Adrenal gland (tissue), 9 donors: ENCODE measurements at regions not wholly inside any gene's neighbourhood (a gene's known extent, or its start where the extent isn't known, plus 50 kb on each side); places are given as distances from the start of the nearest gene placed in this dataset.

ENCODE experiments used
- DNase-seq, 7 donors: peaks; one replicate each; pipeline ENCODE4 v3.0.0-alpha.2; 2019 to 2020
- H3K27ac ChIP-seq, 5 donors: fragments of 200-600 bp; sonication (generic) in 4 of 5; 1 replicate in 3 of 5; 2 replicates in 2 of 5; pipeline versions ENCODE4 v1.5.1 to v1.8.0; 2016 to 2020; ENCODE audit warnings: mild to moderate bottlenecking in 1 of 5
- H3K27me3 ChIP-seq: fragments of 200-600 bp; 2 replicates; pipeline ENCODE4 v1.8.0; 2021
- H3K36me3 ChIP-seq, 2 donors: fragments of 200-600 bp; replicated peaks in 1 of 2; 1 replicate in 1 of 2; 2 replicates in 1 of 2; pipeline versions ENCODE4 v1.5.1 to v1.8.0; 2018 to 2022
- H3K4me1 ChIP-seq, 2 donors: fragments of 200-600 bp; replicated peaks in 1 of 2; 1 replicate in 1 of 2; 2 replicates in 1 of 2; pipeline versions ENCODE4 v1.5.1 to v1.8.0; 2018 to 2021
- H3K4me3 ChIP-seq, 4 donors: fragments of 200-600 bp; sonication (generic) in 3 of 4; one replicate each; pipeline ENCODE4 v1.5.1; 2016 to 2018
- H3K9me3 ChIP-seq, 3 donors: fragments of 200-600 bp; sonication (generic) in 1 of 3; replicated peaks in 1 of 3; 1 replicate in 2 of 3; 2 replicates in 1 of 3; pipeline versions ENCODE4 v1.5.1 to v1.8.0; 2016 to 2021
- POLR2A ChIP-seq, 2 donors: fragments of 450-650 bp; IDR thresholded peaks; one replicate each; pipeline ENCODE4 v1.6.1; 2017; ENCODE audit warnings: antibody characterized with exemption in 2 of 2, mild to moderate bottlenecking in 2 of 2, moderate library complexity in 1 of 2
- WGBS, 4 donors: extraction: QIAGEN DNeasy Blood & Tissue Kit in 2 of 4; methylation state at CpG; one replicate each; pipeline versions ENCODE4 v1.1.5 to v1.1.7; 2013 to 2017; 5-methylcytosine and 5-hydroxymethylcytosine counted together
- intact Hi-C, 2 donors: fragments of 100-400 bp; cut with DNase I; formaldehyde crosslinking; loops; one replicate each; pipeline versions ENCODE4 v1.14.1 to v1.15.0; 2022 to 2023
- TF ChIP-seq, protein P1 (sequence below), 6 experiments: fragments of 450-650 bp in 4 of 6; fragments of 200-600 bp in 2 of 6; sonication (generic) in 1 of 6; IDR thresholded peaks; 1 replicate in 5 of 6; 2 replicates in 1 of 6; pipeline versions ENCODE4 v1.5.1 to v1.8.0; 2016 to 2021; ENCODE audit warnings: antibody characterized with exemption in 6 of 6, mild to moderate bottlenecking in 2 of 6, moderate library complexity in 1 of 6
- donor health status: healthy with polysubstance abuse.
- donor health status: Bipolar disorder and iron deficiency.
- donor health status: DM: yes; HTN: yes; CAD: no.
- donor health status: DM: no; HTN: no; CAD: no.
- donor health status: DM: no; HTN: no; CAD: no.

DNA sequence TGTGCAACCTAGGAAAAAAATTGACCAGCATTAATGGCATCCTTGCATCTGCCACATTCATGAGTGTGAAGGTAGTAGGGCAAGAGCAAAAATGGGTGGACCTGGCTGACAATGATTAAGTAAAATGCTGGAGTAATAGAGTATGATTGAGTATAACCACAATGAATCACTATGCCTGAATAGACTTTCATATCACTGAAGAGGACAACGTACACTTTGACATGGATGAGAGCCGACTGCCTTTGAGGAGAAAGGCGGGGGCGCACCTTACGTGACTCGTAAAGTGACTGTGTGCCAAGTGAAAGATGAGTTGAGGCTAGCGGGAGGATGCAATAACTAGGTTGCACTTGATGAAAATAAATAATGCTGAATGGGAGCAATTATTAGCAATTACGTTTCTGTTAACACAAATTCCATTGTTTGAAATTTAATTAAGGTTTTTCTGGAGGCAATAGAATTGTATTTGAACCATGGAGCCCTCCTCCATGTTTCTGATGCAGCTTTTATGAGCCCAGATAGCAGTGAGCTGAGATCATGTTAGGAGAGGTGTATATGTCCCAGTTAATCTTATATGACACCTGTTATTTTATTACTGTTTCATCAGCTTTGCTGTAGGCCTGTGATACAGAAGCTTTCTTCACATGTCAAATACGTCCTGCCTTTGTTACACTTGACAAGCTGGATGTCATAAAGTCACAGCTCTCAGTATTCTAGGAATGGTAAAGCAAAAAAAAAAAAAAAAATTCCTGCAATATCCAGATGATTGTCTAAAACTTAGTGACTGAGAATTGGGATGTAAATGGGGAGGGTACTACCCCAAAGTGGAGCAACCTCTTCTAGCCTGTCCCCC is 596.5 kb downstream of the NXPH1 start:
- Histone ChIP-seq H3K27me3 (no peaks in the 10 kb centered on the region), H3K4me1 (no peaks in the 10 kb centered on the region), H3K27ac (no peak overlapping the region), H3K36me3 (no peaks in the 10 kb centered on the region), H3K9me3 (no peaks in the 10 kb centered on the region), H3K4me3 (no peak overlapping the region)
- no peak for TF ChIP-seq POLR2A (IDR thresholded peaks at IDR 0.05)
- TF ChIP-seq, protein P1, sequence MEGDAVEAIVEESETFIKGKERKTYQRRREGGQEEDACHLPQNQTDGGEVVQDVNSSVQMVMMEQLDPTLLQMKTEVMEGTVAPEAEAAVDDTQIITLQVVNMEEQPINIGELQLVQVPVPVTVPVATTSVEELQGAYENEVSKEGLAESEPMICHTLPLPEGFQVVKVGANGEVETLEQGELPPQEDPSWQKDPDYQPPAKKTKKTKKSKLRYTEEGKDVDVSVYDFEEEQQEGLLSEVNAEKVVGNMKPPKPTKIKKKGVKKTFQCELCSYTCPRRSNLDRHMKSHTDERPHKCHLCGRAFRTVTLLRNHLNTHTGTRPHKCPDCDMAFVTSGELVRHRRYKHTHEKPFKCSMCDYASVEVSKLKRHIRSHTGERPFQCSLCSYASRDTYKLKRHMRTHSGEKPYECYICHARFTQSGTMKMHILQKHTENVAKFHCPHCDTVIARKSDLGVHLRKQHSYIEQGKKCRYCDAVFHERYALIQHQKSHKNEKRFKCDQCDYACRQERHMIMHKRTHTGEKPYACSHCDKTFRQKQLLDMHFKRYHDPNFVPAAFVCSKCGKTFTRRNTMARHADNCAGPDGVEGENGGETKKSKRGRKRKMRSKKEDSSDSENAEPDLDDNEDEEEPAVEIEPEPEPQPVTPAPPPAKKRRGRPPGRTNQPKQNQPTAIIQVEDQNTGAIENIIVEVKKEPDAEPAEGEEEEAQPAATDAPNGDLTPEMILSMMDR (IDR thresholded peaks at IDR 0.05), result no peak
- WGBS, 4 donors, result 76 to 87% (median 82%) methylated on average over 9 of the region's 9 CpGs
- DNase-seq, result no peak
- intact Hi-C loops, result no loop called here

DNA sequence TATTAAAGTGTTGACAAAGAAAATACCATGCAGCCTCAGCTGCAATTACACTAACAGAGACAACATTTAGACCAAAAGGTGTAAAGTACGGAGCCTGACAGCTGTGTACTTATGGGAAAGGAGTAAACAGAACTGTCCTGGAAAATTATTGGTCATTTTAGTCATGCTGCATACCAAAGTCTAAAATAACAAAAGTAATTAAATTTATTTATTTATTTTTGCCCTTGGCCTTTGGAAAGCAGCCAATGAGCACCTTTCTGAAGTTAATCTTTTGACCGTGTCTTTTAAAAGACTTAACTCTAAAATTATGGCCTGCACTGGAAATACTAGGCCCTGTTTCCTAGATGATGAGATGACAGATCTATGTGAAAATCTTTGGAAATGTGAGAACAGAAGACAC is 597.6 kb downstream of the NXPH1 start:
- H3K27me3 ChIP-seq, result no peaks in the 10 kb centered on the region
- no peak for DNase-seq
- H3K9me3 ChIP-seq, result no peaks in the 10 kb centered on the region
- intact Hi-C loops, result no loop called here
- H3K36me3 ChIP-seq, result no peaks in the 10 kb centered on the region
- TF ChIP-seq, protein P1 (IDR thresholded peaks at IDR 0.05), result no peak
- TF ChIP-seq POLR2A (IDR thresholded peaks at IDR 0.05), result no peak
- H3K4me3 ChIP-seq, result no peak overlapping the region
- 44 to 65% (median 61%) methylated on average over 2 of the region's 2 CpGs for WGBS, 4 donors
- no peaks in the 10 kb centered on the region for H3K4me1 ChIP-seq
- H3K27ac ChIP-seq, result no peak overlapping the region

DNA sequence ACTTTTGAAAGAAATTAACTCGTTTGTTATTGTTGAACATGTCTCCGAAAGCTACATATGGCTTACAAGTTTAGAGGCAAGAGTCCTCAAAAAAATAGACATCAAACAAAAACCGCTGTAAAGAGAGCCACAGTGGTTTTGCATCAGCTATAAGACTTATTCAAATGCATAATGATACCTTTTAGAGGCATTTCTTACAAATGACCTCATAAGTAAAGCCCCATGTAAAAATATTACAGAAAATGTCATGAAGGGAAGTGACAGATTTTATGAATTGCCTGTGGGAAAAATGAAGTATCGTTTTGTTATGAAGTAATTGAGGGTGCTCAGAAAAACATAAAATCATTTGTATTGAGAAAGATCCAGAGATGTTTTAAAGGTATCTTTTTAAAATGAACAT is 598.0 kb downstream of the NXPH1 start:
- intact Hi-C loops, result no loop called here
- no peaks in the 10 kb centered on the region for H3K4me1 ChIP-seq
- WGBS, 4 donors, result 68 to 83% (median 75%) methylated on average over 4 of the region's 4 CpGs
- no peak overlapping the region for H3K27ac ChIP-seq
- no peaks in the 10 kb centered on the region for H3K9me3 ChIP-seq
- no peak for DNase-seq
- no peak overlapping the region for H3K4me3 ChIP-seq
- TF ChIP-seq, protein P1 (IDR thresholded peaks at IDR 0.05), result no peak
- no peak for TF ChIP-seq POLR2A (IDR thresholded peaks at IDR 0.05)
- H3K36me3 ChIP-seq, result no peaks in the 10 kb centered on the region
- H3K27me3 ChIP-seq, result no peaks in the 10 kb centered on the region

DNA sequence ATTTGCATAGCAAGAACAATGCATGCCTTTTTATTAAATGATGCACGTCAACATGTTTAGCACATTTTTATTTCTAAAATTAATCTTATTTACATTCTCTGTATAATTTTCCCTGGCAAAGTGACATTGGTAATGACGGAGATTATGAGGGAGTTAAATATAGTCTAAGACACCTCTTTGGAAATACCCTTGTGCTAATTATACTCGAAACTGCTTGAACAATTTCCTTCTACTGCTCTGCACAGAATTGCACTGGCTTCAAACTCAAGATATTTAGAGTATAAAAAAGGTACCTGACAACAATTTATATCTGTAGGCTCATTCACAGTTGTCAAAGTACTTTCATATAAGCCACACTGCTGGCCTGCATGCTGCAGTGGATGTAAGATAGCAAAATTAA is 602.7 kb downstream of the NXPH1 start:
- no peak for DNase-seq
- Histone ChIP-seq H3K4me1 (no peaks in the 10 kb centered on the region), H3K36me3 (no peaks in the 10 kb centered on the region), H3K9me3 (no peaks in the 10 kb centered on the region), H3K27ac (no peak overlapping the region), H3K27me3 (no peaks in the 10 kb centered on the region), H3K4me3 (no peak overlapping the region)
- TF ChIP-seq, protein P1 (IDR thresholded peaks at IDR 0.05), result no peak
- intact Hi-C loops, result no loop called here
- 70 to 84% (median 77%) methylated on average over 3 of the region's 3 CpGs for WGBS, 4 donors
